ENCODE measurements at regions not wholly inside any gene's neighbourhood (a gene's known extent, or its start where the extent isn't known, plus 50 kb on each side); places are given as distances from the start of the nearest gene placed in this dataset.

GRCh38 chr3:28680050-28680449 is 331.4 kb upstream of the AZI2 start:
- TF ChIP-seq CTCF (IDR thresholded peaks at IDR 0.05): no peak
- no peak for TF ChIP-seq POLR2A (IDR thresholded peaks at IDR 0.05)

All from lower leg skin (tissue), 3 donors.